ENCODE measurements at regions not wholly inside any gene's neighbourhood (a gene's known extent, or its start where the extent isn't known, plus 50 kb on each side); places are given as distances from the start of the nearest gene placed in this dataset.

- 79 to 81% methylated on average over 8 of the region's 8 CpGs for WGBS, 2 donors
- H3K4me3 ChIP-seq = no peak overlapping the region
- H3K36me3 ChIP-seq = no peaks in the 10 kb centered on the region
- no peak for ATAC-seq (ENCODE audit: low FRiP score in 2 of 2)
- no peaks in the 10 kb centered on the region for H3K27me3 ChIP-seq
- DNase-seq = no peak
- TF ChIP-seq EP300 (IDR thresholded peaks at IDR 0.05) = no peak
- no peak for TF ChIP-seq CTCF (IDR thresholded peaks at IDR 0.05)
- TF ChIP-seq POLR2AphosphoS5 (IDR thresholded peaks at IDR 0.05) = no peak
- TF ChIP-seq POLR2A (IDR thresholded peaks at IDR 0.05) = no peak
- no peak overlapping the region for H3K27ac ChIP-seq
- H3K4me1 ChIP-seq = no peaks in the 10 kb centered on the region
- H3K9me3 ChIP-seq = peaks cover 0 to 3% (median 0%) of the 10 kb centered on the region in 4 donors
Measured at GRCh38 chr19:31432201-31432810, 83.1 kb upstream of the TSHZ3 start.

GRCh38 chr19:31436121-31436776 lies 87.0 kb upstream of the TSHZ3 start:
- TF ChIP-seq POLR2AphosphoS5 (IDR thresholded peaks at IDR 0.05) (no peak), EP300 (IDR thresholded peaks at IDR 0.05) (no peak), CTCF (IDR thresholded peaks at IDR 0.05) (no peak), POLR2A (IDR thresholded peaks at IDR 0.05) (no peak)
- peaks cover 0 to 3% (median 0%) of the 10 kb centered on the region in 4 donors for H3K9me3 ChIP-seq
- 73% methylated on average over 4 of the region's 4 CpGs for WGBS, 2 donors

GRCh38 chr19:31438401-31439269 lies 89.4 kb upstream of the TSHZ3 start:
- Histone ChIP-seq H3K36me3 (no peaks in the 10 kb centered on the region), H3K4me3 (no peak overlapping the region), H3K27me3 (no peaks in the 10 kb centered on the region), H3K27ac (no peak overlapping the region), H3K4me1 (no peaks in the 10 kb centered on the region), H3K9me3 (peaks cover 0 to 3% (median 0%) of the 10 kb centered on the region in 4 donors)
- WGBS, 2 donors = 73 to 78% methylated on average over 12 of the region's 12 CpGs
- no peak for TF ChIP-seq EP300 (IDR thresholded peaks at IDR 0.05)
- no peak for TF ChIP-seq POLR2A (IDR thresholded peaks at IDR 0.05)
- TF ChIP-seq POLR2AphosphoS5 (IDR thresholded peaks at IDR 0.05) = no peak
- no peak for TF ChIP-seq CTCF (IDR thresholded peaks at IDR 0.05)
- ATAC-seq (ENCODE audit: low FRiP score in 2 of 2) (no peak), DNase-seq (no peak)

More at GRCh38 chr19:31436121-31436776, 87.0 kb upstream of the TSHZ3 start:
- DNase-seq (no peak), ATAC-seq (ENCODE audit: low FRiP score in 2 of 2) (no peak)
- no peaks in the 10 kb centered on the region for H3K4me1 ChIP-seq
- H3K36me3 ChIP-seq = no peaks in the 10 kb centered on the region
- H3K27ac ChIP-seq = no peak overlapping the region
- H3K27me3 ChIP-seq = no peaks in the 10 kb centered on the region
- H3K4me3 ChIP-seq = no peak overlapping the region

- Histone ChIP-seq H3K36me3 (no peaks in the 10 kb centered on the region), H3K9me3 (peaks cover 0 to 3% (median 0%) of the 10 kb centered on the region in 4 donors), H3K4me1 (no peaks in the 10 kb centered on the region), H3K27ac (no peak overlapping the region), H3K27me3 (no peaks in the 10 kb centered on the region), H3K4me3 (no peak overlapping the region)
- ATAC-seq (ENCODE audit: low FRiP score in 2 of 2) (no peak), DNase-seq (no peak)
- 35 to 38% methylated on average over 4 of the region's 4 CpGs for WGBS, 2 donors
- no peak for TF ChIP-seq EP300 (IDR thresholded peaks at IDR 0.05)
- TF ChIP-seq POLR2AphosphoS5 (IDR thresholded peaks at IDR 0.05) = no peak
- no peak for TF ChIP-seq CTCF (IDR thresholded peaks at IDR 0.05)
- no peak for TF ChIP-seq POLR2A (IDR thresholded peaks at IDR 0.05)
Measured at GRCh38 chr19:31439270-31439573, 90.0 kb upstream of the TSHZ3 start.

Measured in upper lobe of left lung (tissue), 6 donors.